H1 (cell line): ENCODE measurements at regions not wholly inside any gene's neighbourhood (a gene's known extent, or its start where the extent isn't known, plus 50 kb on each side); places are given as distances from the start of the nearest gene placed in this dataset.

ENCODE experiments used
- CTCF ChIA-PET: fragments of 300-600 bp; sonication (Branson Sonifier 250); formaldehyde crosslinking; loops from one replicate; lab custom pipeline; 2021; ENCODE audit not compliant: partially characterized antibody; lab: Charles Lee
- POLR2A ChIA-PET: fragments of 300-600 bp; sonication (Branson Sonifier 250); formaldehyde crosslinking; loops from one replicate; lab custom pipeline; 2021; ENCODE audit warnings: inconsistent platforms; ENCODE audit not compliant: partially characterized antibody; lab: Charles Lee
- DNase-seq, 2 experiments: peaks; one replicate each; pipeline versions ENCODE4 v3.0.0 to v3.0.0-alpha.2; 2010 to 2022; ENCODE audit warnings: low spot score in 2 of 2, low read depth in 1 of 2, mixed read lengths in 1 of 2
- FAIRE-seq: peaks from 2 replicates; lab custom pipeline; 2011; peaks lifted over from hg19 to GRCh38; lab: Jason Lieb, UNC
- H2AFZ ChIP-seq: 2 replicates; pipeline ENCODE4 v1.8.1; 2012; ENCODE audit warnings: low read length, inconsistent platforms
- H2AK5ac ChIP-seq: 2 replicates; pipeline ENCODE4 v1.6.1; 2013; ENCODE audit warnings: low read depth, low read length
- H2BK120ac ChIP-seq: replicated peaks from 2 replicates; pipeline ENCODE3; 2013; ENCODE audit warnings: low read depth, low read length, inconsistent platforms
- H2BK12ac ChIP-seq: 2 replicates; pipeline ENCODE4 v1.6.1; 2013; ENCODE audit warnings: low read depth, low read length
- H2BK15ac ChIP-seq: 2 replicates; pipeline ENCODE4 v1.6.1; 2013; ENCODE audit warnings: low read length
- H2BK20ac ChIP-seq: 2 replicates; pipeline ENCODE4 v1.6.1; 2013; ENCODE audit warnings: low read length
- H2BK5ac ChIP-seq: 2 replicates; pipeline ENCODE4 v1.6.1; 2013; ENCODE audit warnings: low read depth, low read length
- H3K14ac ChIP-seq: 2 replicates; pipeline ENCODE4 v1.6.1; 2013; ENCODE audit warnings: inconsistent platforms; ENCODE audit not compliant: insufficient read length
- H3K18ac ChIP-seq: 2 replicates; pipeline ENCODE4 v1.6.1; 2013; ENCODE audit warnings: low read length; ENCODE audit errors: extremely low read depth
- H3K23ac ChIP-seq: 2 replicates; pipeline ENCODE4 v1.6.1; 2013; ENCODE audit warnings: inconsistent platforms; ENCODE audit not compliant: insufficient read length
- H3K23me2 ChIP-seq: 2 replicates; pipeline ENCODE4 v1.6.1; 2013; ENCODE audit warnings: low read depth, low read length
- H3K27ac ChIP-seq: 2 replicates; pipeline ENCODE4 v1.6.1; 2011; ENCODE audit warnings: low read depth, low read length, inconsistent platforms
- H3K27me3 ChIP-seq, 4 experiments: replicated peaks in 1 of 4; 1 replicate in 1 of 4; 2 replicates in 3 of 4; pipeline versions ENCODE4 v1.6.1 to v1.8.1; 2011 to 2013; ENCODE audit warnings: low read length in 3 of 4, mild to moderate bottlenecking in 3 of 4, inconsistent platforms in 2 of 4, mixed read lengths in 2 of 4, moderate library complexity in 1 of 4; ENCODE audit not compliant: control insufficient read depth in 3 of 4, insufficient read depth in 3 of 4; ENCODE audit errors: extremely low read depth in 1 of 4
- H3K36me3 ChIP-seq, 4 experiments: 2 replicates each; pipeline versions ENCODE4 v1.6.1 to v1.8.1; 2011 to 2013; ENCODE audit warnings: mild to moderate bottlenecking in 4 of 4, low read length in 3 of 4, moderate library complexity in 2 of 4, control low read depth in 1 of 4, inconsistent platforms in 1 of 4; ENCODE audit not compliant: insufficient read depth in 4 of 4, control insufficient read depth in 2 of 4
- H3K4ac ChIP-seq: replicated peaks from 2 replicates; pipeline ENCODE3; 2013; ENCODE audit warnings: low read length, low read depth, mixed read lengths, inconsistent platforms; ENCODE audit not compliant: insufficient read length
- H3K4me1 ChIP-seq, 4 experiments: replicated peaks in 1 of 4; 1 replicate in 1 of 4; 2 replicates in 3 of 4; pipeline versions ENCODE4 v1.6.1 to v1.8.1; 2011 to 2013; ENCODE audit warnings: low read length in 3 of 4, inconsistent platforms in 2 of 4, mixed read lengths in 1 of 4; ENCODE audit not compliant: insufficient read depth in 4 of 4, control insufficient read depth in 3 of 4
- H3K4me2 ChIP-seq, 2 experiments: 2 replicates each; pipeline versions ENCODE4 v1.6.1 to v1.8.1; 2011 to 2013; ENCODE audit warnings: low read depth in 2 of 2, low read length in 2 of 2, control low read depth in 1 of 2, inconsistent platforms in 1 of 2, mild to moderate bottlenecking in 1 of 2; ENCODE audit not compliant: insufficient read depth in 1 of 2
- H3K4me3 ChIP-seq, 4 experiments: fragments of 200-600, 300-600 bp in 1 of 4; sonication (generic), shearing (Covaris generic), sonication (Bioruptor Twin) in 1 of 4; 2 replicates each; pipeline versions ENCODE4 v1.5.1 to v1.8.1; 2011 to 2016; ENCODE audit warnings: low read length in 4 of 4, low read depth in 3 of 4, control low read depth in 2 of 4, inconsistent platforms in 2 of 4, mild to moderate bottlenecking in 2 of 4, mixed read lengths in 1 of 4, moderate library complexity in 1 of 4; ENCODE audit not compliant: insufficient read depth in 2 of 4; ENCODE audit errors: extremely low read depth in 1 of 4
- H3K56ac ChIP-seq: replicated peaks from 2 replicates; pipeline ENCODE3; 2013; ENCODE audit warnings: low read depth, mild to moderate bottlenecking, mixed read lengths, low read length, inconsistent platforms; ENCODE audit not compliant: insufficient read length
- H3K79me1 ChIP-seq: 2 replicates; pipeline ENCODE4 v1.6.1; 2013; ENCODE audit warnings: low read depth, low read length, control low read depth
- H3K79me2 ChIP-seq, 2 experiments: 2 replicates each; pipeline versions ENCODE4 v1.6.1 to v1.8.1; 2012 to 2013; ENCODE audit warnings: low read length in 2 of 2, mild to moderate bottlenecking in 2 of 2, inconsistent platforms in 1 of 2; ENCODE audit not compliant: insufficient read depth in 2 of 2, control insufficient read depth in 1 of 2
- H3K9ac ChIP-seq, 4 experiments: replicated peaks in 1 of 4; 1 replicate in 1 of 4; 2 replicates in 3 of 4; pipeline versions ENCODE4 v1.6.1 to v1.8.1; 2011 to 2013; ENCODE audit warnings: low read depth in 3 of 4, low read length in 3 of 4, control low read depth in 2 of 4, mild to moderate bottlenecking in 2 of 4, moderate library complexity in 2 of 4, inconsistent platforms in 1 of 4; ENCODE audit errors: extremely low read depth in 1 of 4
- H3K9me3 ChIP-seq, 2 experiments: 2 replicates each; pipeline versions ENCODE4 v1.6.1 to v1.8.1; 2012 to 2013; ENCODE audit warnings: mild to moderate bottlenecking in 2 of 2, moderate library complexity in 2 of 2, control low read depth in 1 of 2, inconsistent platforms in 1 of 2, low read depth in 1 of 2, low read length in 1 of 2, mixed read lengths in 1 of 2; ENCODE audit not compliant: insufficient read depth in 2 of 2
- H4K20me1 ChIP-seq, 2 experiments: replicated peaks in 1 of 2; 2 replicates each; pipeline versions ENCODE3 to v1.8.1; 2011 to 2013; ENCODE audit warnings: inconsistent platforms in 2 of 2, low read length in 2 of 2, mild to moderate bottlenecking in 1 of 2; ENCODE audit not compliant: insufficient read depth in 2 of 2, control insufficient read depth in 1 of 2
- H4K5ac ChIP-seq: 2 replicates; pipeline ENCODE4 v1.6.1; 2013; ENCODE audit warnings: low read length, low read depth, mixed read lengths, inconsistent platforms; ENCODE audit not compliant: insufficient read length
- H4K8ac ChIP-seq: 2 replicates; pipeline ENCODE4 v1.8.0; 2013; ENCODE audit warnings: mild to moderate bottlenecking, moderate library complexity, low read length, inconsistent platforms; ENCODE audit not compliant: insufficient read depth; ENCODE audit errors: extremely low read depth
- H4K91ac ChIP-seq: replicated peaks from 2 replicates; pipeline ENCODE3; 2013; ENCODE audit warnings: low read length, mixed read lengths, inconsistent platforms; ENCODE audit not compliant: insufficient read length
- BCL11A ChIP-seq, 2 experiments: IDR thresholded peaks; one replicate each; pipeline ENCODE4 v1.6.1; 2011; ENCODE audit warnings: low read depth in 2 of 2, low read length in 2 of 2, mild to moderate bottlenecking in 2 of 2
- CEBPB ChIP-seq: IDR thresholded peaks from 2 replicates; pipeline ENCODE4 v1.6.1; 2012; ENCODE audit warnings: low read depth, low read length
- EP300 ChIP-seq, 2 experiments: IDR thresholded peaks; 1 replicate in 1 of 2; 2 replicates in 1 of 2; pipeline ENCODE4 v1.6.1; 2011 to 2012; ENCODE audit warnings: low read depth in 2 of 2, low read length in 2 of 2, mild to moderate bottlenecking in 2 of 2, borderline replicate concordance in 1 of 2, inconsistent platforms in 1 of 2, moderate library complexity in 1 of 2
- EZH2 ChIP-seq: fragments of 200-600 bp; sonication (generic); IDR thresholded peaks from 2 replicates; pipeline ENCODE4 v1.7.1; 2012; ENCODE audit warnings: low read depth, mild to moderate bottlenecking, moderate library complexity, low read length, inconsistent platforms; ENCODE audit not compliant: severe bottlenecking
- GTF2F1 ChIP-seq: IDR thresholded peaks from 2 replicates; pipeline ENCODE4 v1.6.1; 2012; ENCODE audit warnings: low read depth, low read length, improper control_type of control experiment, borderline replicate concordance
- HDAC2 ChIP-seq, 2 experiments: fragments of 300-600 bp in 1 of 2; sonication (generic) in 1 of 2; IDR thresholded peaks; 2 replicates each; pipeline ENCODE4 v1.6.1; 2011 to 2012; ENCODE audit warnings: low read depth in 2 of 2, low read length in 2 of 2, mild to moderate bottlenecking in 2 of 2, moderate library complexity in 2 of 2, borderline replicate concordance in 1 of 2, inconsistent platforms in 1 of 2
- KDM4A ChIP-seq: IDR thresholded peaks from one replicate; pipeline ENCODE4 v1.7.1; 2012; ENCODE audit warnings: low read depth, mild to moderate bottlenecking, moderate library complexity, low read length, inconsistent platforms; ENCODE audit not compliant: severe bottlenecking
- MAX ChIP-seq: IDR thresholded peaks from 2 replicates; pipeline ENCODE4 v1.6.1; 2012; ENCODE audit warnings: inconsistent platforms
- NRF1 ChIP-seq: IDR thresholded peaks from 2 replicates; pipeline ENCODE4 v1.6.1; 2011; ENCODE audit warnings: mild to moderate bottlenecking, low read depth, low read length, improper control_type of control experiment
- PHF8 ChIP-seq: fragments of 200-600 bp; sonication (generic); conservative IDR thresholded peaks from 2 replicates; pipeline ENCODE4 v1.7.1; 2012; ENCODE audit warnings: low read depth, mild to moderate bottlenecking, inconsistent platforms, low read length, moderate library complexity
- RNF2 ChIP-seq: fragments of 200-900, 300-1000 bp; sonication (generic); IDR thresholded peaks from 2 replicates; pipeline ENCODE4 v1.7.1; 2016; ENCODE audit warnings: borderline replicate concordance, low read depth, mild to moderate bottlenecking, antibody characterized with exemption, low read length; ENCODE audit not compliant: poor library complexity, severe bottlenecking; ENCODE audit errors: missing control alignments
- SP2 ChIP-seq: IDR thresholded peaks from 2 replicates; pipeline ENCODE4 v1.6.1; 2012; ENCODE audit warnings: mild to moderate bottlenecking, low read length, inconsistent platforms
- TEAD4 ChIP-seq: IDR thresholded peaks from 2 replicates; pipeline ENCODE4 v1.6.1; 2012; ENCODE audit warnings: low read depth, low read length, inconsistent platforms, mixed read lengths
- WGBS, 2 experiments: shearing (Covaris generic) in 1 of 2; methylation state at CpG; one replicate each; pipeline versions ENCODE4 v1.1.6 to v1.1.7; 2013 to 2015; ENCODE audit warnings: low lambda C conversion rate in 2 of 2, mixed read lengths in 2 of 2, inconsistent platforms in 1 of 2, low coverage in 1 of 2, missing lambda C conversion rate in 1 of 2; ENCODE audit not compliant: insufficient replicate concordance in 2 of 2, insufficient coverage in 1 of 2, insufficient read length in 1 of 2; ENCODE audit errors: extremely low coverage in 1 of 2, missing lambda C conversion rate in 1 of 2; 5-methylcytosine and 5-hydroxymethylcytosine counted together

DNA sequence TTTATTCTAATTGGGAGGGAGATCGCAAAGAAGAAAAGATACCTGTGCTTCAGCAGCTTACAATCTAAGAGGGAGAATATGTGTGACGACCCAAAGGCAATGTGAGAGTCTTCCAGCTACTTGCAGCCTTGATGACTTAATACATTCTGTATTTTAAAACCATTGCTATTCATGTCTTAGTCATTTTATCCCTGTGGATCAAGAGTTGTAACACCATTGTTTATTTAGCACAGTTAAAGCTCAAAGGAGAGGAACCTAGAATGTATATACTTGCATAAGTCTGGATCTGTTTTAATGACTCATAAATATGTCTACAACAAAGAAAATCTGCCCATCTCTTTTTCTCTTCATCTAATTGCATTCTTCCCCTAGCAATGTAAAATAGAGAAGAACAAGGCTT, 117.9 kb upstream of the DLX6 start:
- H3K4me3 ChIP-seq, result no peak overlapping the region
- no peak overlapping the region for H2BK5ac ChIP-seq
- H4K5ac ChIP-seq, result no peak overlapping the region
- H2AK5ac ChIP-seq, result no peak overlapping the region
- no peak overlapping the region for H3K27ac ChIP-seq
- H3K4me2 ChIP-seq, result no peak overlapping the region
- 92% methylated on average over 2 of the region's 2 CpGs; no CpG with 5 or more reads in 1 of the 2 experiments for WGBS, 2 experiments
- no peak overlapping the region for H2BK12ac ChIP-seq
- ChIA-PET CTCF (interaction anchor here (1.4 kb wide), 1 partner anchor 142 kb away, joined by 5 read pairs; no protein-coding TSS in a partner anchor), POLR2A (no interaction called here)
- H3K9me3 ChIP-seq, result no peaks in the 10 kb centered on the region
- no peak overlapping the region for H3K23ac ChIP-seq
- FAIRE-seq (no peak), DNase-seq (no peak)
- no peaks in the 10 kb centered on the region for H3K27me3 ChIP-seq
- no peak overlapping the region for H3K9ac ChIP-seq
- H4K8ac ChIP-seq, result no peak overlapping the region
- no peak overlapping the region for H3K56ac ChIP-seq
- no peak overlapping the region for H3K18ac ChIP-seq
- no peak overlapping the region for H2BK20ac ChIP-seq
- H3K36me3 ChIP-seq, result no peaks in the 10 kb centered on the region
- H2AFZ ChIP-seq, result no peak overlapping the region
- H2BK120ac ChIP-seq, result no peak overlapping the region
- no peaks in the 10 kb centered on the region for H3K79me2 ChIP-seq
- H4K91ac ChIP-seq, result no peak overlapping the region
- H3K14ac ChIP-seq, result no peak overlapping the region
- no peaks in the 10 kb centered on the region for H3K79me1 ChIP-seq
- H4K20me1 ChIP-seq, result no peaks in the 10 kb centered on the region
- H3K23me2 ChIP-seq, result no peaks in the 10 kb centered on the region
- H3K4ac ChIP-seq, result no peak overlapping the region
- no peak overlapping the region for H2BK15ac ChIP-seq
- no peaks in the 10 kb centered on the region for H3K4me1 ChIP-seq
- TF ChIP-seq NRF1, result no peak
- no peak for TF ChIP-seq SP2
- no peak for TF ChIP-seq EP300 (IDR thresholded peaks at IDR 0.05; ENCODE audit: borderline replicate concordance in 1 of 2, low read depth in 2 of 2, low read length in 2 of 2)
- TF ChIP-seq MAX, result no peak
- no peak for TF ChIP-seq PHF8
- TF ChIP-seq KDM4A, result no peak
- TF ChIP-seq CEBPB, result no peak
- TF ChIP-seq RNF2, result no peak
- no peak for TF ChIP-seq BCL11A (IDR thresholded peaks at IDR 0.05; ENCODE audit: low read depth in 2 of 2, low read length in 2 of 2)
- TF ChIP-seq TEAD4, result no peak
- no peak for TF ChIP-seq HDAC2 (IDR thresholded peaks at IDR 0.05; ENCODE audit: borderline replicate concordance in 1 of 2, low read depth in 2 of 2, low read length in 2 of 2)
- TF ChIP-seq GTF2F1, result no peak
- no peak for TF ChIP-seq EZH2
